HPDE6-E6E7 (cell line): ENCODE measurements at regions not wholly inside any gene's neighbourhood (a gene's known extent, or its start where the extent isn't known, plus 50 kb on each side); places are given as distances from the start of the nearest gene placed in this dataset.

Experiments
- DNase-seq: peaks from one replicate; pipeline ENCODE4 v3.0.0; 2011; ENCODE audit warnings: missing footprints; ENCODE audit errors: extremely low spot score

DNA sequence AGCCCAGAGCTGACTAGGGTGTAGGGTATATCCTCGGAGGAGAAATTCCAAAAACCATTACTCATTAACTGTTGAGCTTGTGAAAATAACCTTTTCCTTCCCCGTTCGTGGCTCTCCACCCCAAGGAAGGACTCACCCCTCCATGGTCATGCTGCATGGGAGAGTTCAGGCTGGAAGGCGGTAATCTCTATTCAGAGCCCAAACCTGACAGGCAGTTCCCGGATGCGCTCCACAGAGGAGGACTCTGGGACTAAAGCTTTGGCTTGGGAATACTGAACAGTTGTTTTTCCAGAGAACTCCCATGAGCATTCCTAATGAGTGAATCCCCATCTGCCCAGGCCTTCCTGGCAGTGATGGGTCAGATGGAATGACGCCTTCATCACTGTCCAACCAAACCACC, 125.4 kb downstream of the BCOR start:
- DNase-seq: no peak

DNA sequence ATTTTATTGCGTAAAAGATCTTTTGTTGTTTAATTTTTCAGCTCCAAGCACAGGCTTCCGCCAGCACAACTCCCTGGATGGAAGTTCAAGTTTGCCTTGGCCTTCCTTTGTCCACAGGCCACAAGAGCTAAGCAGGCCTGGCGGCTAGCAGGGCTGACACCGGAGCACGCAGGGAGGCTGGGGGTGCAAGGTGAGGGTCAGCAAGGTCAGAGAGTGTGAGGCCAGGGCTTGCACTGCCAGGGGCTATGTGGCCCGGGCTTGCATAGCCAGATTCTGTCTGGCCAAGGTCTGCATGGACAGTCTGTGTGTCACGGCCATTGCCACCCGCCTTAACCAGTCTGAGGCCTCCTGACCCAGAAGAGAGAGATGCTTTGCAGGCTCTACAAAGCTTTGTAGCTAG, 123.9 kb downstream of the BCOR start:
- no peak for DNase-seq

DNA sequence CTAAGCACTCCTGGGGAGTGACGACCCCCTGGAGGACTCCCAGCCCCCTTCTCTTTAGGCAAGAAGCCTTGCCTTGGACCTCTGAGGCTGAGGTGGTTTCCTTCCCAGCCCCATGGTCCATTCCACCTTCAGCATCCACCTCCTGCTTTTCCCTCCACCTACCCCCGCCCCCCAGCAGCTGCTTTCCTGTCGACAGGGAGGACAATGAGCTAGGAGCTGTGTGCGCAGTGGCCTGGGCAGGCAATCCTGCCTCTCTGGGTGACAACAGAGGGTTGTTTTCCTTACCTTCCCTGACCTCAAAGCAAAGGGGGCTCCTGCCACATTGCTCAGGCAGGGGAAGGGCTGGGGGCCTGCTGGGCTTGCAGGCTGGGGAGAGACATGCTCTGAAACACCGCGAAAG, 123.5 kb downstream of the BCOR start:
- no peak for DNase-seq

DNA sequence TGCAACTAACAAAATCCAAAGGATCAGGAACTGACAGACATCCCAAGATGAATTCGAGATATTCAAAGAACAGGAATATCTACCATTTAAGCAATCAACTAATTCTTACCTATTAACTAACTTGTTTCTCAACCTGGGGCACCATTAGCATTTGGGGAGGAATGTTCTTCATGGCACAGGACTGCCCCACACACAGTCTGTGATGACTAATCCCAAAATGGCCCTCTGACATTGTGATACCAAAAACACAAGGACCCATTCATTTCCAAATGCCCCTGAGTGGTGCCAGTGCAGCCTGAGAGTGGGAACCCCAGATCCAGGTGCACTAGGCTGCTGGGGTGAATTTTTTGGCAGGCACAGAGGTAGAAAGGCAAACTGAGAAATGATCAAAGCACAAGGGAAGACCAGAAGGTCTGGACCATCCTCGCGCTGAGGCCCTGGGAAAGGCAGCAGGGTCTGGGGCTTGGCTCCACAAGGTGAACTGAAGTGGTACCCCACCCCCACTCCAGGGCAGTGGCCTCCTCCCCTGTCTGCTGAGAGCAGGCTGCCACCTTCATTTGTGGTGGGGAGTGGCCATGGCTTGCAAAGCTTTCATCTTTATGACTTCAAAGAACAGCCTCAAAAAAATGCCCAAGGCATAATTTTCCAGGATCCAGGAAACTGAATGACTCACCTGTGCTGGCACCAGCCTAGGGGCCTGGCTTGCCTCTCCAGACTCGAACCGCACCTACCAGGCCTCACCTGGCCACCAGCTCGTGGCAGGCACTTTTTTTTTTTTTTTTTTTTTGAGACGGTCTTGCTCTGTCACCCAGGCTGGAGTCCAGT, 122.4 kb downstream of the BCOR start:
- peak; percentile 23 for DNase-seq

DNA sequence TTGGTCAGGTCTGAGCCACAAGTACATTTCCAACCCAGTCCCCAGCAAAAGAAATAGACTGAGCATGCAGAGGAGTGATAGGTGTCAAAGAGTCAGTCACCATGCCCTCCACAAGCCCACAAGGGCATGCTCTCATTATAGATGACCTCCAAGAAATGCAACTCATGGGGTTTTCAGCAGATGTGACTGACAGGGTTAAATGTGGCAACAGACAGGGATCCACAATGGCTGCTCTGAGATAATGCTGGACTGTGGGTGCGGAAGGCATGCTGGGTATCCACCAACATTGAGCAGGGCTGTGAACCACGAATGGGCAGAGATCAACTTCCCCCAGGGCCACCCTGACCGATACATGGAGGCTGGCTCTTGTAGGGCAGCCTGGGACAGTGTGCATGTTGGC, 115.8 kb downstream of the BCOR start:
- no peak for DNase-seq

DNA sequence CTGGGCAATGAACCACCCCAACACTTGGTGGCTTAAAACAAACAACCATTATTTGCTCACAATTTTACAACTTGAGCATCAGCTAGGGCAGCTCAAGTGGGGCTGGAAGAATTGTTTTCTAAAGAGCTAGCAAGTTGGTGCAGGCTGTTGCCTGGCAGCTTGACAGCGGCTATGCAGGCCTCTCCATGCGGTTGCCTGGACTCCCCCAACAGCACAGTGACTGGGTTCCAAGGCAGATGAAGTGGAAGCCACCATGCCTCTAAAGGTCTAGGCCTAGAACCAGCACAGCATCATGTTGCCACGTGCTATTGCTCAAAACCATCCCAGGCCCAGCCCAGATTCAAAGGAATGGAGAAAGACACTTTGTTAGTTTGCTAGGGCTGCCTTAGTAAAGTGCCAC, 114.8 kb downstream of the BCOR start:
- no peak for DNase-seq

DNA sequence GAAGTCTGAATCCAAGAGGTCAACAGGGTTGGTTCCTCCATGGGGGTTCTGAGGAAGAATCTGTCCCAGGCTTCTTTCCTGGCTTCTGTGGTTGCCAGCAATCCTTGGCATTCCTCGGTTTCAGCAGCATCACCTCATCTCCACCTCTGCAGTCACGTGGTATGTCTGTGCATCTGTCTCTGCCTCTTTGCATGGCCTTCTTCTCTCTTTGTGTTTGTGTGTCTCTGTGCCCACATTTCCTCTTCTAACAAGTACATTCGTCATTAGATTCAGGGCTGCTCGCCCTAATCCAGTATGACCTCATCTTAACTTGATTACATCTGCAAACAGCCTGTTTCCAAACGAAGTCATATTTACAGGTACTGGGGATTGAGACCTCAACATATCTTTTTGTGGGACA, 114.0 kb downstream of the BCOR start:
- DNase-seq: no peak

DNA sequence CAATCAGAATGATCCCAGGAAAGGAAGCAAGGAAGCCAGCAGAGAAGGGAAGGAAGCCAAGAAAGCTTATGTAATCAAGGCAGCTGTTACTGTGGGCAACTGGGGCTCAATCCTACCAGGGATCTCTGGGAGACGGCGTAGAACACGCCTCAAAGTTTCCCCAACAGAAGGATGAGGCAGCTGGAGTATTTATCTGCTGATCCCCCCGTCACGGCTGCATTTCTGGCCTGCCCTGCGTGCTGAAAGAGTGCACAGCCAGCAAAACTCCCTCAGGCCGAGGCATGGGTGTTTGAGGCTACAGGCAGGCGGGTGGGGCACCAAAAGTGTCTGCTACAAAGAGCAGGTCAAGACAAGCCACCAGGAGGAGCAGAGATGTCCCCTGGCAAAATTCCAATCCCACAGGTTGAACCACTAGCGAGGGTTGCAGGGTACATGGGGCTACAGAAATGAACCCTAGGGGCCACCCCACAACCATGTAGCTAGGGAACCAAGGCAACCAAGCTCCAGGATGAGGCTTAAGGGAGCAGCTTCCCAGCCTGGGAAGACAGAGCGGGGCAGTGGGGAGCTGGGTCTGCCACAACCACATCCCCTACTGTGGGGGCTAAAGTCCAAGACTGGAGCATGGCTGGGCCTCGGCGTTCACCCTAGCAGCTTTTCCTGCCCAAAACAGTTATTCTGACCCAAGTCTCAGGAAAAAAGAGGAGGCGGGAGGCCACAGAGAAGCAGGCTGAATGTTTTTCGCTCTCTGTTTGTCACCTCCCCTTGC, 113.4 kb downstream of the BCOR start:
- peak; percentile 13 for DNase-seq

DNA sequence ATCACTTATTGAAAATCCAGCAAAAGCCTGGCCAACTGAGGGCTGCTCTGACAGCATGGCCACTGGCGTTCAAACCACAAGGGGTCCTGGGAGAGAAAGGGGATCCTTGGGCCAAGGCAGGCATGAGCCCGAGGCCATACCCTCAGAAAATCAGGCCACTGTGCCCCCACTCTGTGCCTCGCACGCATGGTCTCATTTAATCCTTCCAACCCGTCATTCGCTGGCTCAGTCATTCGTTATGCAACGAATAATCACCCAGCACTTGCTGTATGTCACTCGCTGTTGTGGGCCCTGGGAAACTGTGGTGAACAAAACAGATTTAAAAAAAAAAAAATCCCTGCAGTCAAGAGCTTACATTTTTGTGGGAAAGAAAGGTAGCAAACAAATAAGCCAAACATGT, 112.7 kb downstream of the BCOR start:
- DNase-seq: no peak

DNA sequence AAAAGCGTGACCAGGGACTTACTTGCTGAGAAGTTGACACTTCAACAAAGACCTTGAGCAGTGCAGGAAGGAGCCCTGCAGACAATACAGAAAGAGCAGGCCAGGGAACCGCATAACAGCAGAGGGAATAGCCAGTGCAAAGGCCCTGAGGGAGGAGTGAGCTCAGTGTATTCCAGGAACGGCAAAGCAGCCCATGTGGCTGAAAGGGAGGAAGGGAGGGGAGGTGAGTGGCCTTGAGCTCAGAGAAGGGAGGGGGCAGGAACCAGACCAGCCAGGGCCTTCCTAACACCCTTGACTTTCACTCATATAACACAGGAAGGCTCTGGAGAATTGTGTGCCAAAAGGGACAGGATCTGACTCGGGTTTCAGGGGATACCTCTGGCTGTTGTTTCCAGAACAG, 112.2 kb downstream of the BCOR start:
- DNase-seq: no peak

DNA sequence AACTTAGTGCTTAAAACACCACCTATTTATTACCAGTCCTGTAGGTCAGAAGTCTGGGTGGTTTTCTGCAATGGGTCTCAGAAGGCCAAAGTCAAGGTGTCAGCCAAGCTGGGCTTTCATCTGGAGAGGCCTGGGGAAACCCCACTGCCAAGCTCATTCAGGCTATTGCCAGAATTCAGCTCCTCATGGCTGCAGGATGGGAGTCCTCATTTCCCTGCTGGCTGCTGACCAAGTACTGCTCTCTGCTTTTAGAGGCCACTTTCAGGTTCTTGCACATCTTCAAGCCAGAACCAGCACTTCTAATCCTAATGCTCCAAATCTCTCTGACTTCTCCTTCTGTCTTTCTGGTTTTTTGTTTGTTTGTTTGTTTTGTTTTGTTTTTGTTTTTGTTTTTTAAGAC, 109.3 kb downstream of the BCOR start:
- DNase-seq: no peak

DNA sequence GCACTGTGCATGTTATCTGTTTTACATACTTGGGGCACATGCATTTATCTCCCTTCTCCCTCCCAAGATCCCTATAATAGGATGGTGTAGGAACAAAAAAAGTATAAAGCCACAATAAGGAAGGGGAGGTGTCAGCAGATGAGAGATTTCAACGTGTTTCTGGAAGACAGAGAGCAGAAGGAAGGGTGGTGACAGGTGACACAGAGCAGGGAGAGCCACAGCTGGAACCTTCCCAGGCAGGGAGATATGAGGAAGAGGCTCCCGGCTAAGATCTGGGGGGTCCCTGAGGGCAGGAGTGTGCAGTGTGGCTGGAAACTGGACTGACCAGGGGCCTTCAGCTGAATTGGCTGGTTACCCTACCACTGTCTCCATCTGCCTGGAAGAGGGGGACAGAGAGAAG, 107.4 kb downstream of the BCOR start:
- DNase-seq: no peak

DNA sequence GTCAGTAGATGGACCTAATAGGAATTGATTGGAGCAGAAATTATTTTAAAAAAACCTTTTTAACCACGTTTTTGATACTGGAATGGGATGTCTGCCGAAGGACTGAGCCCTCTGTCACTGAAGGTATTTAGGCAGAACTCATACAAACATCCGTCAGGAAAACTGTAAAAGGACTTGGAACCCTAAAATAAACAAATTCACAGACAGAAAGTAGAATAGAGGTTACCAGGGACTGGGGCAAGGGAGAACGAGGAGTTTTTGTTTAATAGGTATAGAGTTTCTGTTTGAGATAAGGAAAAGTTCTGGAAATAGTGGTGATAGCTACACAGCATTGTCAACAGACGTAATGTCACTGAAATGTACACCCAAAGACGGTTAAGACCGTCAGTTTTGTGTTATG, 105.5 kb downstream of the BCOR start:
- no peak for DNase-seq

DNA sequence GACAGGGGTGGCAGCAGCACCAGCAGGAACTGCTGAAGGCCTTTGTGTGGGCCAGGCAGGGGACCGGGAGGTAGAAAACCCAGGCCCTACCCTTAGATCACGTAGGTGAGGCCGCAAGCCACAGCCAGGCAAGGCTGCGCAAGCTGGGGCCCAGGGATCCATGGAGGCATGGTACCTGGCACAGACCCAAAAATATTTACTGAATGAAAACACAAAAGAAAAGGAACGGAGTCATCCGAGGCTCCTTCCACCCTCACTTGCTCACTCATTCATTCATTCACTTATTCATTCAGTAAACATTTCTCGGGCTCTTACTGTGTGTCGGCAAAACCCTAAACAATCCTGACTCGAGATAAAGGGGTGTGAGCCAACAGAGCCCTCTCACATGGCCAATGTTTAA, 102.3 kb downstream of the BCOR start:
- DNase-seq: no peak

DNA sequence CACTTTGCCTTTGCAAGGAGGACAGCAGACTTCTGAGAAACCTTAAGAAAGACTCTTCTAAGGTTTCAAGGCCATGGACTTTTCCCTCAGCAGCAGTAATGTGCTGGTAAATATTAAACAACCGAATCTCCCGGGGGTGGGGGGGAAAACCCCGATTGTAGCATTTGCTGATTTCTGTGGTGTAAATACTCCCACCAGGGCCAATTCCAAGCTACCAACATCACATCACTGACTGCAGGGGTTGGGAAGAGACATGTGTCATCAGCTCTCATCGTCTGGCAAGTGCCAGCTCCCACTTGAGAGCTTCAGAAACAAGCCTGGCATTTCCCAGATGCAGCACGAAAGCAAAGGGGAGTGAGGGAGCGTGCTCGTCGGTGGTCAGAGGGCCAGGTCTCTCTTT, 101.2 kb downstream of the BCOR start:
- no peak for DNase-seq

DNA sequence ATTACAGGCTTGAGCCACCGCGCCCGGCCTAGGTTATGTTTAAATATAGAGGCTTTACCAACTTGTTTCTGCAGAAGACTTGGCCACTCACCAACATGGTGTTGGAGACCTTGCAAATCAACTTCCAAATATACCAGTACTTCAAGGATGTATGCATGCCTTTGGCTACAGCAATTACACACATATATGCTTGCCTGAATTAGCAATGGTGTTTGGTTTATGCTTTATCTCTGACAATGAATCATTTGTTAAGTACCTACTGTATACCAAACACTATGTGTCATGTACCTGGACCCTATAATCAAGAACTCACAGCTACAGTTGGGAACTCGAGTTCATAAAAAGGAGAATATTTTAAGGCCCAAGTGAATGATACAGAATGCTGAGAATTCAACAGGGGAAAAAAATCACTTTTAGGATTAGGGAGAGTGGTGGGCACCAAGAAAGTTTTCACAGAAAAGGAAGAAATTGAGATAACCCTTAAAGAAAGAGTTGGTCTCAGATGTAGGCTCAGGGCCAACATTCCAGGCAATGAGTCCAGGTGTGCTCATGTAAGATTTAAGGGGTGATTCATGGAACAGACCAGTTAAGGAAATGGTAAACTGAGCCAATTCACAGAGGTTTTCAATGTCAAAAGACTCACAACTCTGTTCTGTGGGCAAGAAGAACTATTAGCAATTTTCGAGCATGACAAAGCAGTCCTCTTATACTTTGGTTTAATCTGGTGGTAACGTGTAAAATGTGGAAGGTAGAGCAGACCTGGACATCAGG, 98.9 kb downstream of the BCOR start:
- no peak for DNase-seq
